HG02840 (cell line): ENCODE measurements at regions not wholly inside any gene's neighbourhood (a gene's known extent, or its start where the extent isn't known, plus 50 kb on each side); places are given as distances from the start of the nearest gene placed in this dataset.

ENCODE experiments used
- ATAC-seq: cut with Tn5 transposase; IDR thresholded peaks from one replicate; pipeline ENCODE4 v1.9.1; 2021; ENCODE audit warnings: mild to moderate bottlenecking, moderate library complexity, moderate number of reproducible peaks; ENCODE audit not compliant: unreplicated experiment, low FRiP score

GRCh38 chr1:222049176-222049575 lies 307.3 kb upstream of the DUSP10 start:
- ATAC-seq = no peak

- ATAC-seq = peak; percentile 72
Measured at GRCh38 chr1:222048094-222048595, 306.3 kb upstream of the DUSP10 start.

GRCh38 chr1:222047366-222047765 lies 305.5 kb upstream of the DUSP10 start:
- no peak for ATAC-seq

- no peak for ATAC-seq
Measured at GRCh38 chr1:222046684-222047263, 304.9 kb upstream of the DUSP10 start.

GRCh38 chr1:222045786-222046185 lies 303.9 kb upstream of the DUSP10 start:
- ATAC-seq = no peak

GRCh38 chr1:222045236-222045635 lies 303.3 kb upstream of the DUSP10 start:
- ATAC-seq = no peak

GRCh38 chr1:222043444-222044292 lies 301.8 kb upstream of the DUSP10 start:
- no peak for ATAC-seq

GRCh38 chr1:222042120-222042519 lies 300.2 kb upstream of the DUSP10 start:
- ATAC-seq = no peak

- ATAC-seq = no peak
Measured at GRCh38 chr1:222040955-222041354, 299.1 kb upstream of the DUSP10 start.

GRCh38 chr1:222040121-222040805 lies 298.4 kb upstream of the DUSP10 start:
- ATAC-seq = no peak

GRCh38 chr1:222038971-222039370 lies 297.1 kb upstream of the DUSP10 start:
- no peak for ATAC-seq

- ATAC-seq = no peak
Measured at GRCh38 chr1:222037720-222038119, 295.8 kb upstream of the DUSP10 start.

- ATAC-seq = no peak
Measured at GRCh38 chr1:222034790-222035189, 292.9 kb upstream of the DUSP10 start.

- ATAC-seq = no peak
Measured at GRCh38 chr1:222033450-222033849, 291.6 kb upstream of the DUSP10 start.

- no peak for ATAC-seq
Measured at GRCh38 chr1:222031318-222031717, 289.4 kb upstream of the DUSP10 start.

- ATAC-seq = no peak
Measured at GRCh38 chr1:222028676-222029075, 286.8 kb upstream of the DUSP10 start.

- ATAC-seq = no peak
Measured at GRCh38 chr1:222028116-222028515, 286.2 kb upstream of the DUSP10 start.

GRCh38 chr1:222026280-222026679 lies 284.4 kb upstream of the DUSP10 start:
- no peak for ATAC-seq

GRCh38 chr1:222023025-222023424 lies 281.1 kb upstream of the DUSP10 start:
- no peak for ATAC-seq

GRCh38 chr1:222021129-222021528 lies 279.2 kb upstream of the DUSP10 start:
- no peak for ATAC-seq

- no peak for ATAC-seq
Measured at GRCh38 chr1:222020553-222020952, 278.7 kb upstream of the DUSP10 start.
